K562 (cell line): ENCODE measurements at regions not wholly inside any gene's neighbourhood (a gene's known extent, or its start where the extent isn't known, plus 50 kb on each side); places are given as distances from the start of the nearest gene placed in this dataset.

Experiments used
- TEAD4 ChIP-seq, 2 experiments: sonication (generic) in 1 of 2; formaldehyde crosslinking in 1 of 2; IDR thresholded peaks; 2 replicates each; pipeline versions ENCODE4 v1.6.1 to v1.8.0; 2012 to 2022; ENCODE audit warnings: borderline replicate concordance in 1 of 2, inconsistent platforms in 1 of 2, low read length in 1 of 2, mild to moderate bottlenecking in 1 of 2, missing genetic modification reagents in 1 of 2
- TF ChIP-seq, protein P1 (sequence below), 3 experiments: IDR thresholded peaks in 2 of 3; conservative IDR thresholded peaks in 1 of 3; 2 replicates each; pipeline ENCODE4 v1.5.1; 2011 to 2012; ENCODE audit warnings: low read length in 3 of 3, mild to moderate bottlenecking in 3 of 3, control low read depth in 2 of 3, improper control_type of control experiment in 1 of 3, inconsistent platforms in 1 of 3, low read depth in 1 of 3, mixed read lengths in 1 of 3, moderate library complexity in 1 of 3; ENCODE audit not compliant: insufficient read depth in 2 of 3

DNA sequence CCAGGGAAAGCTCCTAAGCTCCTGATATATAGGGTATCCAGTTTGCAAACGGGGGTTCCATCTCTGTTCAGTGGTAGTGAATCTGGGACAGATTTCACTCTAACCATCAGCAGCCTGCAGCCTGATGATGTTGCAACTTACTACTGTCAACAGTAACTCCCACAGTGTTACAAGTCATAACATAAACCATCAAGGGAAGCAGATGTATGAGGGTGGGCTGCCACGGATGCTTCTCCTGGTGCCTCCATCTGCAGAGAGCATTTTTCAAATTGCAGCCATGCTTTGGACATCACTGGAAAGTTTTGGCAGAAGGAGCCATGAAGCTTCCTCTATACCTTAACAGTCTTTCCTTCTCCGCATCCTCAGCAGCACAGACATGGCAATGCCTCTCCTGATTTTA is 234.5 kb downstream of the ANKRD36B start:
- no peak for TF ChIP-seq TEAD4 (IDR thresholded peaks at IDR 0.05; ENCODE audit: low read length)
- no peak for TF ChIP-seq TEAD4 (CRISPR knock-in tag; IDR thresholded peaks at IDR 0.05; ENCODE audit: borderline replicate concordance)
- TF ChIP-seq, protein P1, sequence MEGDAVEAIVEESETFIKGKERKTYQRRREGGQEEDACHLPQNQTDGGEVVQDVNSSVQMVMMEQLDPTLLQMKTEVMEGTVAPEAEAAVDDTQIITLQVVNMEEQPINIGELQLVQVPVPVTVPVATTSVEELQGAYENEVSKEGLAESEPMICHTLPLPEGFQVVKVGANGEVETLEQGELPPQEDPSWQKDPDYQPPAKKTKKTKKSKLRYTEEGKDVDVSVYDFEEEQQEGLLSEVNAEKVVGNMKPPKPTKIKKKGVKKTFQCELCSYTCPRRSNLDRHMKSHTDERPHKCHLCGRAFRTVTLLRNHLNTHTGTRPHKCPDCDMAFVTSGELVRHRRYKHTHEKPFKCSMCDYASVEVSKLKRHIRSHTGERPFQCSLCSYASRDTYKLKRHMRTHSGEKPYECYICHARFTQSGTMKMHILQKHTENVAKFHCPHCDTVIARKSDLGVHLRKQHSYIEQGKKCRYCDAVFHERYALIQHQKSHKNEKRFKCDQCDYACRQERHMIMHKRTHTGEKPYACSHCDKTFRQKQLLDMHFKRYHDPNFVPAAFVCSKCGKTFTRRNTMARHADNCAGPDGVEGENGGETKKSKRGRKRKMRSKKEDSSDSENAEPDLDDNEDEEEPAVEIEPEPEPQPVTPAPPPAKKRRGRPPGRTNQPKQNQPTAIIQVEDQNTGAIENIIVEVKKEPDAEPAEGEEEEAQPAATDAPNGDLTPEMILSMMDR (IDR thresholded peaks at IDR 0.05 in 2 of 3, conservative IDR thresholded peaks at IDR 0.05 in 1 of 3; ENCODE audit: insufficient read depth in 2 of 3, low read depth in 1 of 3, low read length in 3 of 3): no peak
